Astrocyte of the cerebellum (primary cell): ENCODE measurements at regions not wholly inside any gene's neighbourhood (a gene's known extent, or its start where the extent isn't known, plus 50 kb on each side); places are given as distances from the start of the nearest gene placed in this dataset.

Source experiments
- DNase-seq: peaks from one replicate; pipeline ENCODE4 v3.0.0-alpha.2; 2011; ENCODE audit warnings: low read depth
- H3K4me3 ChIP-seq: 2 replicates; pipeline ENCODE4 v1.5.1; 2011; ENCODE audit warnings: mild to moderate bottlenecking, low read depth, low read length, moderate library complexity
- CTCF ChIP-seq: IDR thresholded peaks from 2 replicates; pipeline ENCODE4 v1.5.1; 2012; ENCODE audit warnings: low read length, low read depth, moderate library complexity, mild to moderate bottlenecking; ENCODE audit errors: missing control alignments
- in situ Hi-C: cut with HindIII; loops from 2 replicates; pipeline ENCODE4 v1.10.0; 2017; ENCODE audit warnings: low sequenced_read_pairs

- no peak for DNase-seq
- TF ChIP-seq CTCF, result no peak
- in situ Hi-C loops, result no loop called here
- no peak overlapping the region for H3K4me3 ChIP-seq
Observed at GRCh38 chr16:79865918-79866317, 265.4 kb upstream of the MAF start.

- in situ Hi-C loops, result no loop called here
- no peak for TF ChIP-seq CTCF
- H3K4me3 ChIP-seq, result no peak overlapping the region
- no peak for DNase-seq
Observed at GRCh38 chr16:79864781-79865391, 264.3 kb upstream of the MAF start.

GRCh38 chr16:79864032-79864780 is 263.7 kb upstream of the MAF start:
- no peak for TF ChIP-seq CTCF
- no peak overlapping the region for H3K4me3 ChIP-seq
- in situ Hi-C loops, result no loop called here
- DNase-seq, result no peak

GRCh38 chr16:79863128-79864031 is 262.8 kb upstream of the MAF start:
- no peak for TF ChIP-seq CTCF
- in situ Hi-C loops, result no loop called here
- no peak for DNase-seq
- no peak overlapping the region for H3K4me3 ChIP-seq

- no peak for TF ChIP-seq CTCF
- in situ Hi-C loops, result no loop called here
- no peak overlapping the region for H3K4me3 ChIP-seq
- DNase-seq, result no peak
Observed at GRCh38 chr16:79862601-79863000, 262.1 kb upstream of the MAF start.

- no peak for DNase-seq
- in situ Hi-C loops, result no loop called here
- no peak overlapping the region for H3K4me3 ChIP-seq
- TF ChIP-seq CTCF, result no peak
Observed at GRCh38 chr16:79856581-79856980, 256.0 kb upstream of the MAF start.
